Fibroblast of lung (primary cell): ENCODE measurements at regions not wholly inside any gene's neighbourhood (a gene's known extent, or its start where the extent isn't known, plus 50 kb on each side); places are given as distances from the start of the nearest gene placed in this dataset.

Experiments
- DNase-seq, 2 donors: peaks; one replicate each; pipeline versions ENCODE4 v3.0.0 to v3.0.0-alpha.2; 2010; ENCODE audit warnings: low read depth in 2 of 2
- H2AFZ ChIP-seq: 2 replicates; pipeline ENCODE4 v1.5.1; 2012; ENCODE audit warnings: low read length, control low read depth, inconsistent platforms
- H3K27ac ChIP-seq: 2 replicates; pipeline ENCODE4 v1.5.1; 2011; ENCODE audit warnings: low read length, control low read depth; ENCODE audit not compliant: insufficient read depth
- H3K27me3 ChIP-seq: 2 replicates; pipeline ENCODE4 v1.5.1; 2011; ENCODE audit warnings: mild to moderate bottlenecking, low read length; ENCODE audit not compliant: control insufficient read depth, insufficient read depth
- H3K36me3 ChIP-seq: 2 replicates; pipeline ENCODE4 v1.5.1; 2011; ENCODE audit warnings: low read length; ENCODE audit not compliant: control insufficient read depth, insufficient read depth
- H3K4me1 ChIP-seq: 2 replicates; pipeline ENCODE4 v1.5.1; 2011; ENCODE audit warnings: low read length; ENCODE audit not compliant: control insufficient read depth, insufficient read depth; ENCODE audit errors: extremely low read depth
- H3K4me2 ChIP-seq: 2 replicates; pipeline ENCODE4 v1.5.1; 2011; ENCODE audit warnings: low read length, control low read depth; ENCODE audit not compliant: insufficient read depth; ENCODE audit errors: extremely low read depth
- H3K4me3 ChIP-seq, 4 experiments: fragments of 200-600 bp in 1 of 4; sonication (generic) in 1 of 4; replicated peaks in 1 of 4; 2 replicates each; pipeline ENCODE4 v1.5.1; 2011 to 2016; ENCODE audit warnings: low read length in 4 of 4, low read depth in 3 of 4, mild to moderate bottlenecking in 3 of 4, control low read depth in 2 of 4, inconsistent platforms in 1 of 4, mixed read lengths in 1 of 4; ENCODE audit not compliant: insufficient read depth in 1 of 4; ENCODE audit errors: control extremely low read depth in 1 of 4
- H3K79me2 ChIP-seq: 2 replicates; pipeline ENCODE4 v1.5.1; 2012; ENCODE audit warnings: mild to moderate bottlenecking, low read length, inconsistent platforms; ENCODE audit not compliant: control insufficient read depth, insufficient read depth
- H3K9ac ChIP-seq: 2 replicates; pipeline ENCODE4 v1.5.1; 2011; ENCODE audit warnings: mild to moderate bottlenecking, low read length, control low read depth; ENCODE audit not compliant: insufficient read depth
- H3K9me3 ChIP-seq: 2 replicates; pipeline ENCODE4 v1.5.1; 2012; ENCODE audit warnings: low read depth, low read length; ENCODE audit not compliant: control insufficient read depth, insufficient read depth
- H4K20me1 ChIP-seq: 2 replicates; pipeline ENCODE4 v1.5.1; 2011; ENCODE audit warnings: low read length; ENCODE audit not compliant: control insufficient read depth, insufficient read depth; ENCODE audit errors: extremely low read depth
- CTCF ChIP-seq, 2 donors: IDR thresholded peaks in 1 of 2; conservative IDR thresholded peaks in 1 of 2; 1 replicate in 1 of 2; 2 replicates in 1 of 2; pipeline ENCODE4 v1.5.1; 2011 to 2012; ENCODE audit warnings: low read length in 2 of 2, control low read depth in 1 of 2, inconsistent platforms in 1 of 2, low read depth in 1 of 2, mild to moderate bottlenecking in 1 of 2
- EZH2 ChIP-seq: IDR thresholded peaks from 2 replicates; pipeline ENCODE4 v1.5.1; 2012; ENCODE audit warnings: low read length, control low read depth, mild to moderate bottlenecking; ENCODE audit errors: missing control alignments

- Histone ChIP-seq H3K27ac (peak overlapping the region; percentile 46), H3K4me1 (no peaks in the 10 kb centered on the region), H3K4me2 (peak overlapping the region; percentile 64), H3K79me2 (no peaks in the 10 kb centered on the region), H2AFZ (peak overlapping the region; percentile 91), H4K20me1 (no peaks in the 10 kb centered on the region), H3K27me3 (no peaks in the 10 kb centered on the region), H3K4me3 (peak overlapping the region; percentile 60 to 92 (median 74)), H3K9ac (peak overlapping the region; percentile 48), H3K9me3 (no peaks in the 10 kb centered on the region), H3K36me3 (no peaks in the 10 kb centered on the region)
- DNase-seq: peak; percentile 51 to 84
- no peak for TF ChIP-seq CTCF (conservative IDR thresholded peaks at IDR 0.05 in 1 of 2, IDR thresholded peaks at IDR 0.05 in 1 of 2; ENCODE audit: low read depth in 1 of 2, low read length in 2 of 2)
These were observed 74.4 kb upstream of the CHD6 start for GRCh38 chr20:41692479-41693135.

GRCh38 chr20:41691443-41691842 is 73.3 kb upstream of the CHD6 start:
- no peaks in the 10 kb centered on the region for H3K36me3 ChIP-seq

GRCh38 chr20:41690702-41691101 is 72.5 kb upstream of the CHD6 start:
- Histone ChIP-seq H3K4me2 (no peak overlapping the region), H3K9me3 (no peaks in the 10 kb centered on the region), H3K79me2 (no peaks in the 10 kb centered on the region), H3K27ac (no peak overlapping the region), H2AFZ (no peak overlapping the region), H3K27me3 (no peaks in the 10 kb centered on the region), H3K9ac (no peak overlapping the region), H3K36me3 (no peaks in the 10 kb centered on the region), H3K4me1 (no peaks in the 10 kb centered on the region), H4K20me1 (no peaks in the 10 kb centered on the region), H3K4me3 (no peak overlapping the region)
- DNase-seq: no peak
- no peak for TF ChIP-seq CTCF (conservative IDR thresholded peaks at IDR 0.05 in 1 of 2, IDR thresholded peaks at IDR 0.05 in 1 of 2; ENCODE audit: low read depth in 1 of 2, low read length in 2 of 2)
- no peak for TF ChIP-seq EZH2

More at GRCh38 chr20:41691443-41691842, 73.3 kb upstream of the CHD6 start:
- no peak overlapping the region for H3K27ac ChIP-seq
- H3K4me2 ChIP-seq: no peak overlapping the region
- no peak overlapping the region for H3K4me3 ChIP-seq
- H3K79me2 ChIP-seq: no peaks in the 10 kb centered on the region
- H3K4me1 ChIP-seq: no peaks in the 10 kb centered on the region
- H3K9me3 ChIP-seq: no peaks in the 10 kb centered on the region
- DNase-seq: no peak
- H3K27me3 ChIP-seq: no peaks in the 10 kb centered on the region
- no peak overlapping the region for H3K9ac ChIP-seq
- no peaks in the 10 kb centered on the region for H4K20me1 ChIP-seq
- H2AFZ ChIP-seq: no peak overlapping the region
- TF ChIP-seq EZH2: no peak
- TF ChIP-seq CTCF (conservative IDR thresholded peaks at IDR 0.05 in 1 of 2, IDR thresholded peaks at IDR 0.05 in 1 of 2; ENCODE audit: low read depth in 1 of 2, low read length in 2 of 2): no peak
